ENCODE measurements at regions not wholly inside any gene's neighbourhood (a gene's known extent, or its start where the extent isn't known, plus 50 kb on each side); places are given as distances from the start of the nearest gene placed in this dataset.
"Not testable (repeated sequence)": the region's sequence is repeated elsewhere in the genome, so short reads cannot be mapped to it uniquely, and the experiment has no call there.

DNA sequence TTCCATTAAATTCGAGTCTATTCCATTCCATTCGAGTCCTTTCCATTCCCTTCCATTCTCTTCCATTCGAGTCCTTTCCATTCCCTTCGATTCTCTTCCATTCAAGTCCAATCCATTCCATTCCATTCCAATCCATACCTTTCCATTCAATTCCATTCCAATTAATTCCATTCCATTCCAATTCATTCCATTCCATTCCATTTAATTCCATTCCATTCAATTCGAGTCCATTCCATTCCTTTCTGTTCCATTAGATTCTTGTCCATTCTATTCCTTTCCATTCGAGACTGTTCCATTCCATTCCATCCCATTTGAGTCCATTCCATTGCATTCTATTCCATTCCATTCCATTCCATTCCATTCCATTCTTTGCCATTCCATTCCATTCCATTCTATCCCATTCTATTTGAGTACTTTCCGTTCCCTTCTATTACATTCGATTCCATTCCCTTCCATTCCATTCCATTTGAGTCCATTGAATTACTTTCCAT is 1130.0 kb downstream of the RPIA start:
- in situ Hi-C loops (cut with MboI; ENCODE audit: low pct_unique_long_range_greater_than_20kb, low sequenced_read_pairs, unreplicated experiment), result no loop called here
- TF ChIP-seq, protein P1, sequence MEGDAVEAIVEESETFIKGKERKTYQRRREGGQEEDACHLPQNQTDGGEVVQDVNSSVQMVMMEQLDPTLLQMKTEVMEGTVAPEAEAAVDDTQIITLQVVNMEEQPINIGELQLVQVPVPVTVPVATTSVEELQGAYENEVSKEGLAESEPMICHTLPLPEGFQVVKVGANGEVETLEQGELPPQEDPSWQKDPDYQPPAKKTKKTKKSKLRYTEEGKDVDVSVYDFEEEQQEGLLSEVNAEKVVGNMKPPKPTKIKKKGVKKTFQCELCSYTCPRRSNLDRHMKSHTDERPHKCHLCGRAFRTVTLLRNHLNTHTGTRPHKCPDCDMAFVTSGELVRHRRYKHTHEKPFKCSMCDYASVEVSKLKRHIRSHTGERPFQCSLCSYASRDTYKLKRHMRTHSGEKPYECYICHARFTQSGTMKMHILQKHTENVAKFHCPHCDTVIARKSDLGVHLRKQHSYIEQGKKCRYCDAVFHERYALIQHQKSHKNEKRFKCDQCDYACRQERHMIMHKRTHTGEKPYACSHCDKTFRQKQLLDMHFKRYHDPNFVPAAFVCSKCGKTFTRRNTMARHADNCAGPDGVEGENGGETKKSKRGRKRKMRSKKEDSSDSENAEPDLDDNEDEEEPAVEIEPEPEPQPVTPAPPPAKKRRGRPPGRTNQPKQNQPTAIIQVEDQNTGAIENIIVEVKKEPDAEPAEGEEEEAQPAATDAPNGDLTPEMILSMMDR (IDR thresholded peaks at IDR 0.05; ENCODE audit: extremely low read depth, insufficient read depth, missing control alignments), result no peak

DNA sequence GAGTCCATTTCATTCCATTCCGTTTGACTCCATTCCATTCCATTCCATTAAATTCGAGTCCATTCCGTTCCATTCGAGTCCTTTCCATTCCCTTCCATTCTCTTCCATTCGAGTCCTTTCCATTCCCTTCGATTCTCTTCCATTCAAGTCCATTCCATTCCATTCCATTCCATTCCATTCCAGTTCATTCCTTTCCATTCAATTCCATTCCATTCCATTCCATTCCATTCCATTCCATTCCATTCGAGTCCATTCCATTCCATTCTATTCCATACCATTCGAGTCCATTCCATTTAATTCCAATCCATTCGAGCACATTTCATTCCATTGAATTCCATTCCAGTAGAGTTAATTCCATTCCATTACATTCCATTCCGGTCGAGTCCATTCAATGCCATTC is 1130.9 kb downstream of the RPIA start:
- in situ Hi-C loops (cut with MboI; ENCODE audit: low pct_unique_long_range_greater_than_20kb, low sequenced_read_pairs, unreplicated experiment); DNase-seq (ENCODE audit: low spot score): not testable (repeated sequence)

More for the DNA sequence above, 1130.0 kb downstream of the RPIA start:
- no peak for DNase-seq (ENCODE audit: low spot score)

DNA sequence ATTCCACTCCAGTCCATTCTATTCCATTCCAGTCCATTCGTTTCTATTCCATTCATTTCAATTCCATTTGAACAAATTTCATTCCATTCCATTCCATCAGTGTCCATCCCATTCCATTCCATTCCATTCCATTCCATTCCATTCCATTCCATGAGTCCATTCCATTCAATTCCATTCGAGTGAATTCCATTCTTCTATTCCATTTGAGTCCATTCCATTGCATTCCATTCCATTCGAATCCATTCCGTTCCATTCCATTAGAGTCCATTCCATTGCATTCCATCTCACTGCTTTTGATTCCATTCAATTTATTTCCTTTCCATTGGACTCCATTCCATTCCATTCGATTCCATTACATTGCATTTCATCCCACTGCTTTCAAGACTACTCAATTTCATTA is 1132.1 kb downstream of the RPIA start:
- no peak for DNase-seq (ENCODE audit: low spot score)
- TF ChIP-seq, protein P1 (IDR thresholded peaks at IDR 0.05; ENCODE audit: extremely low read depth, insufficient read depth, missing control alignments), result no peak
- in situ Hi-C loops (cut with MboI; ENCODE audit: low pct_unique_long_range_greater_than_20kb, low sequenced_read_pairs, unreplicated experiment), result no loop called here

DNA sequence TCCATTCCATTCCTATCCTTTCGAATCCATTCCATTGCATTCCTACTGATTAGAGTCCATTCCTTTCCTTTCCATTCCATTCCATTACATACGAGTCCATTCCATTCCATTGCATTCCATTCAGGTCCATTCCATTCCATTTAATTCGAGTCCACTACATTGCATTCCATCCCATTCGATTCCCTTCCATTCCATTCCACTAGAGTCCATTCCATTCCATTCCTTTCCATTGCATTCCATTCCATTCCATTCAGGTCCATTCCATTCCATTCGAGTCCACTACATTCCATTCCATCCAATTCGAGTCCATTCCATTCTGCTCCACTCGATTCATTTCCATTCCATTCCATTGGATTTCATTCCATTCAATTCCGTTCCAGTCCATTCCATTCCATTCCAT is 1133.6 kb downstream of the RPIA start:
- in situ Hi-C loops (cut with MboI; ENCODE audit: low pct_unique_long_range_greater_than_20kb, low sequenced_read_pairs, unreplicated experiment), result no loop called here
- TF ChIP-seq, protein P1 (IDR thresholded peaks at IDR 0.05; ENCODE audit: extremely low read depth, insufficient read depth, missing control alignments), result no peak
- no peak for DNase-seq (ENCODE audit: low spot score)

DNA sequence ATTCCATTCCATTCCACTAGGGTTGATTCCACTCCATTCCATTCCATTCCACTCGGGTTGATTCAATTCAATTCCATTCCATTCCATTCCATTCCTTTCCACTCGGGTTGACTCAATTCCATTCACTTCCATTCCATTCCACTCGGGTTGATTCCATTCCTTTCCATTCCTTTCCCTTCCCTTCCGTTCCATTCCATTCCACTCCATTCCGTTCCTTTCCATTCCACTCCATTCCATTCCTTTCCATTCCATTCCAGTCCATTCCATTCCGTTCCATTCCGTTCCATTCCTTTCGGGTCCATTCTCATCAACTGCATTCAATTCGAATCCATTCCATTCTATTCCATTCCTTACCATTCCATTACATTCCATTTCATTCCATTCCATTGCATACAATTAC is 1135.3 kb downstream of the RPIA start:
- in situ Hi-C loops (cut with MboI; ENCODE audit: low pct_unique_long_range_greater_than_20kb, low sequenced_read_pairs, unreplicated experiment), result not testable (repeated sequence)

DNA sequence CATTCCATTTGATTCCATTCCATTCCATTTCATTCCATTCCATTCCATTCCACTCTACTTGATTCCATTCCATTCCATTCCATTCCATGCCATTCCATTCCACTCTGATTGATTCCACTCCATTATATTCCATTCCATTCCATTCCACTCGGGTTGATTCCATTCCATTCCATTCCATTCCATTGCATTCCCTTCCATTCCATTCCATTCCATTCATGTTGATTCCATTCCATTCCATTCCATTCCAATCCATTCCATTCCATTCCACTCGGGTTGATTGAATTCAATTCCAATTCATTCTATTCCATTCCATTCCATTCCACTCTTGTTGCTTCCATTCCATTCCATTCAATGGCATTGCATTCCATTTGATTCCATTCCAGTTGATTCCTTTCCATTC is 1136.4 kb downstream of the RPIA start:
- DNase-seq (ENCODE audit: low spot score); in situ Hi-C loops (cut with MboI; ENCODE audit: low pct_unique_long_range_greater_than_20kb, low sequenced_read_pairs, unreplicated experiment): not testable (repeated sequence)

More for the DNA sequence above, 1135.3 kb downstream of the RPIA start:
- DNase-seq (ENCODE audit: low spot score), result not testable (repeated sequence)

DNA sequence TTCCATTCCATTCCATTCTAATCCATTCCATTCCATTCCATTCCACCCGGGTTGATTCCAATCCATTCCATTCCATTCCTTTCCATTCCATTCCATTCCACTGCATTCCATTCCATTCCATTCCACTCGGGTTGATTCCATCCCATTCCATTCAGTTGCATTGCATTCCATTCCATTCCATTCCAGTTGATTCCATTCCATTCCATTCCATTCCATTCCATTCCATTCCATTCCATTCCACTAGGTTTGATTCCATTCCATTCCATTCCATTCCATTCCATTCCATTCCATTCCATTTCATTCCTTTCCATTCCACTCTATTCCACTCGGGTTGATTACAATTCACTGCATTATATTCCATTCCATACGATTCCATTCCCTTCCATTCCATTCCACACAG is 1136.9 kb downstream of the RPIA start:
- DNase-seq (ENCODE audit: low spot score); in situ Hi-C loops (cut with MboI; ENCODE audit: low pct_unique_long_range_greater_than_20kb, low sequenced_read_pairs, unreplicated experiment): not testable (repeated sequence)

DNA sequence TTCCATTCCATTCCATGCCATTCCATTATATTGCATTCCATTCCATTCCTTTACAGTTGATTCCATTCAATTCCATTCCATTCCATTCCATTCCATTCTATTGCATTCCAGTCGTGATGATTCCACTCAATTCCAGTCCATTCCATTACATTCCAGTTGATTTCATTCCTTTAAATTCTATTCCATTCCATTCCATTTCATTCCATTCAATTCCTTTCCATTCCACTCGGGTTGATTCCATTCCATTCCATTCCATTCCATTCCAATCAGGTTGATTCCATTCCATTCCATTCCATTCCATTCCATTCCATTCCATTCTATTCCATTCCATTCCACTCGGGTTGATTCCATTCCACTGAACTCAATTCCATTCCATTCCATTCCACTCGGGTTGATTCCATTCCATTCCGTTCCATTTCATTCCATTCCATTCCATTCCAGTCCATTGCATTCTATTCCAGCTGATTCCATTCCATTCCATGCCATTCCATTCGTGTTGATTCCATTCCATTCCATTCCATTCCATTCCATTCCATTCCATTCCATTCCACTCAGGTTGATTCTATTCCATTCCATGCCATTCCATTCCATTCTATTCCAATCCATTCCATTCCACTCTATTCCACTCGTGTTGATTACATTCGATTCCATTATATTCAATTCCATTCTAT is 1137.6 kb downstream of the RPIA start:
- in situ Hi-C loops (cut with MboI; ENCODE audit: low pct_unique_long_range_greater_than_20kb, low sequenced_read_pairs, unreplicated experiment); DNase-seq (ENCODE audit: low spot score): not testable (repeated sequence)

DNA sequence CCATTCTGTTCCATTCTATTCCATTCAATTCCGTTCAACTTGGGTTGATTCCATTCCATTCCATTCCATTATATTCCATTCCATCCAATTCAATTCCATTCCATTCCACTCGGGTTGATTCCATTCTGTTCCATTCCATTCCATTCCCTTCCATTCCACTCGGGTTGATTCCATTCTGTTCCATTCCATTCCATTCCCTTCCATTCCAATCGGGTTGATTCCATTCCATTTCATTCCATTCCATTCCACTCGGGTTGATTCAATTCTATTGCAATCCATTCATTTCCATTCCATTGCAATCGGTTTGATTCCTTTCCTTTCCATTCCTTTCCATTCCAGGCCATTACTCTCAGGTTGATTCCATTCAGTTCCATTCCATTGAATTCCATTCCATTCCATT is 1138.4 kb downstream of the RPIA start:
- DNase-seq (ENCODE audit: low spot score), result no peak
- TF ChIP-seq, protein P1 (IDR thresholded peaks at IDR 0.05; ENCODE audit: extremely low read depth, insufficient read depth, missing control alignments), result no peak
- in situ Hi-C loops (cut with MboI; ENCODE audit: low pct_unique_long_range_greater_than_20kb, low sequenced_read_pairs, unreplicated experiment), result no loop called here

DNA sequence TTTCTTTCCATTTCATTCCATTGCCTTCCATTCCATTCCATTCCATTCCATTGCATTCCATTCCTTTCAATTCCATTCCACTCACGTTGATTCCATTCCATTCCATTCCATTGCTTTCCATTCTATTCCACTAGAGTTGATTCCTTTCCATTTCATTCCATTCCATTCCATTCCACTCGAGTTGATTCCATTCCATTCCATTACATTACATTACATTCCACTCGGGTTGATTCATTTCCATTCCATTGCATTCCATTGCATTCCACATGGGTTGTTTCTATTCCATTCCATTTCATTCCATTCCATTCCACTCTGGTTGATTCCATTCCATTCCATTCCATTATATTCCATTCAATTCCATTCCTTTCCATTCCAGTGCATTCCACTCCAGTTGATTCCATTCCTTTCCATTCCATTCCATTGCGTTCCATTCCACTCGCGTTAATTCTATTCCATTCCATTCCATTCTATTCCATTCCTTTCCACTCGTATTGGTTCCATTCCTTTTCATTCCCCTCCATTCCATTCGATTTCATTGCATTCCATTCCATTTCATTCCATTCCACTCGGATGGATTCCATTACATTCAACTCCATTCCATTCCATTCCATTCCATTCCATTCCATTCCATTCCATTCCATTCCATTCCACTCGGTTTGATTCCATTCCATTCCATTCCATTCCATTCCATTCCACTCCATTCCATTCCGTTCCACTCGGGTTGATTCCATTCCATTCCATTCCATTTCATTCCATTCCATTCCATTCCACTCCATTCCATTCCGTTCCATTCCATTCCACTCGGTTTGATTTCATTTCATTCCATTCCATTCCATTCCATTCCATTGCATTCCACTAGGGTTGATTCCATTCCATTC is 1139.1 kb downstream of the RPIA start:
- in situ Hi-C loops (cut with MboI; ENCODE audit: low pct_unique_long_range_greater_than_20kb, low sequenced_read_pairs, unreplicated experiment); DNase-seq (ENCODE audit: low spot score): not testable (repeated sequence)
